Ovary (tissue), 3 donors: ENCODE measurements at regions not wholly inside any gene's neighbourhood (a gene's known extent, or its start where the extent isn't known, plus 50 kb on each side); places are given as distances from the start of the nearest gene placed in this dataset.

Source experiments
- EP300 ChIP-seq: sonication (generic); formaldehyde crosslinking; IDR thresholded peaks from one replicate; pipeline ENCODE4 v1.6.1; 2017; ENCODE audit warnings: antibody characterized with exemption
- TF ChIP-seq, protein P1 (sequence below), 3 donors: fragments of 450-650 bp in 2 of 3; fragments of 200-600 bp in 1 of 3; IDR thresholded peaks; one replicate each; pipeline versions ENCODE4 v1.5.1 to v1.8.0; 2016 to 2022; ENCODE audit warnings: antibody characterized with exemption in 3 of 3, mild to moderate bottlenecking in 1 of 3
- donor health status: DM: no; HTN: no; CAD: no.

DNA sequence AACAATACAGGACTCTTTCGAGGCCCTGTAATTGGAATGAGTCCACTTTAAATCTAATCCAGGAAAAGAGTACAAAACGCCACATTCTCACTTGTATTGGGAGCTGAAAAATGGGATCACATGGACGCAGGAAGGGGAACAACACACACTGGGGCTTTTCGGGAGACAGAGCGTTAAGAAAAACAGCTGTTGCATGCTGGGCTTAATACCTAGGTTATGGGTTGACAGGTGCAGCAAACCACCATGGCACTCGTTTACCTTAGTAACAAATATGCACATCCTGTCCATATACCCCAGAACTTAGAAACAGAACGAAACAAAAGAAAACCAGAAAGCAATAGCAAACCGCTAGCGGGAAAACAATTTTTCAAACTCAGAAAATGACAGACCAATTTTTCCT lies 1532.7 kb upstream of the TPTE start:
- TF ChIP-seq, protein P1, sequence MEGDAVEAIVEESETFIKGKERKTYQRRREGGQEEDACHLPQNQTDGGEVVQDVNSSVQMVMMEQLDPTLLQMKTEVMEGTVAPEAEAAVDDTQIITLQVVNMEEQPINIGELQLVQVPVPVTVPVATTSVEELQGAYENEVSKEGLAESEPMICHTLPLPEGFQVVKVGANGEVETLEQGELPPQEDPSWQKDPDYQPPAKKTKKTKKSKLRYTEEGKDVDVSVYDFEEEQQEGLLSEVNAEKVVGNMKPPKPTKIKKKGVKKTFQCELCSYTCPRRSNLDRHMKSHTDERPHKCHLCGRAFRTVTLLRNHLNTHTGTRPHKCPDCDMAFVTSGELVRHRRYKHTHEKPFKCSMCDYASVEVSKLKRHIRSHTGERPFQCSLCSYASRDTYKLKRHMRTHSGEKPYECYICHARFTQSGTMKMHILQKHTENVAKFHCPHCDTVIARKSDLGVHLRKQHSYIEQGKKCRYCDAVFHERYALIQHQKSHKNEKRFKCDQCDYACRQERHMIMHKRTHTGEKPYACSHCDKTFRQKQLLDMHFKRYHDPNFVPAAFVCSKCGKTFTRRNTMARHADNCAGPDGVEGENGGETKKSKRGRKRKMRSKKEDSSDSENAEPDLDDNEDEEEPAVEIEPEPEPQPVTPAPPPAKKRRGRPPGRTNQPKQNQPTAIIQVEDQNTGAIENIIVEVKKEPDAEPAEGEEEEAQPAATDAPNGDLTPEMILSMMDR (IDR thresholded peaks at IDR 0.05), result no peak
- TF ChIP-seq EP300, result no peak
